ENCODE measurements at regions not wholly inside any gene's neighbourhood (a gene's known extent, or its start where the extent isn't known, plus 50 kb on each side); places are given as distances from the start of the nearest gene placed in this dataset.

GRCh38 chr4:136342666-136343065, 1189.6 kb downstream of the PCDH18 start:
- no peak for DNase-seq

GRCh38 chr4:136337216-136337615, 1195.1 kb downstream of the PCDH18 start:
- DNase-seq = no peak

- DNase-seq = no peak
Measured at GRCh38 chr4:136336479-136336878, 1195.8 kb downstream of the PCDH18 start.

- DNase-seq = no peak
Measured at GRCh38 chr4:136329042-136329662, 1203.1 kb downstream of the PCDH18 start.

- no peak for DNase-seq
Measured at GRCh38 chr4:136328131-136328530, 1204.2 kb downstream of the PCDH18 start.

- no peak for DNase-seq
Measured at GRCh38 chr4:136320465-136320813, 1211.9 kb downstream of the PCDH18 start.

GRCh38 chr4:136319789-136320464, 1212.4 kb downstream of the PCDH18 start:
- no peak for DNase-seq

GRCh38 chr4:136316961-136317360, 1215.3 kb downstream of the PCDH18 start:
- no peak for DNase-seq

GRCh38 chr4:136314686-136315085, 1217.6 kb downstream of the PCDH18 start:
- DNase-seq = no peak

GRCh38 chr4:136311774-136312173, 1220.5 kb downstream of the PCDH18 start:
- no peak for DNase-seq

GRCh38 chr4:136307765-136308164, 1224.5 kb downstream of the PCDH18 start:
- DNase-seq = no peak

GRCh38 chr4:136306361-136306760, 1225.9 kb downstream of the PCDH18 start:
- no peak for DNase-seq

- DNase-seq = no peak
Measured at GRCh38 chr4:136302566-136302965, 1229.7 kb downstream of the PCDH18 start.

- DNase-seq = no peak
Measured at GRCh38 chr4:136301749-136302495, 1230.4 kb downstream of the PCDH18 start.

- no peak for DNase-seq
Measured at GRCh38 chr4:136283977-136284376, 1248.3 kb downstream of the PCDH18 start.

- DNase-seq = no peak
Measured at GRCh38 chr4:136281889-136282288, 1250.4 kb downstream of the PCDH18 start.

GRCh38 chr4:136281307-136281706, 1251.0 kb downstream of the PCDH18 start:
- no peak for DNase-seq

GRCh38 chr4:136277741-136278140, 1254.6 kb downstream of the PCDH18 start:
- no peak for DNase-seq

- DNase-seq = no peak
Measured at GRCh38 chr4:136246876-136247275, 1285.4 kb downstream of the PCDH18 start.

- no peak for DNase-seq
Measured at GRCh38 chr4:136241221-136241986, 1290.9 kb downstream of the PCDH18 start.

- DNase-seq = no peak
Measured at GRCh38 chr4:136227315-136227714, 1305.0 kb downstream of the PCDH18 start.

- DNase-seq = no peak
Measured at GRCh38 chr4:136219592-136220125, 1312.6 kb downstream of the PCDH18 start.

GRCh38 chr4:136203199-136203598, 1329.1 kb downstream of the PCDH18 start:
- DNase-seq = no peak

All from suppressor macrophage treated with lipopolysaccharide for 1 hour (primary cell).